ENCODE measurements at regions not wholly inside any gene's neighbourhood (a gene's known extent, or its start where the extent isn't known, plus 50 kb on each side); places are given as distances from the start of the nearest gene placed in this dataset.

DNA sequence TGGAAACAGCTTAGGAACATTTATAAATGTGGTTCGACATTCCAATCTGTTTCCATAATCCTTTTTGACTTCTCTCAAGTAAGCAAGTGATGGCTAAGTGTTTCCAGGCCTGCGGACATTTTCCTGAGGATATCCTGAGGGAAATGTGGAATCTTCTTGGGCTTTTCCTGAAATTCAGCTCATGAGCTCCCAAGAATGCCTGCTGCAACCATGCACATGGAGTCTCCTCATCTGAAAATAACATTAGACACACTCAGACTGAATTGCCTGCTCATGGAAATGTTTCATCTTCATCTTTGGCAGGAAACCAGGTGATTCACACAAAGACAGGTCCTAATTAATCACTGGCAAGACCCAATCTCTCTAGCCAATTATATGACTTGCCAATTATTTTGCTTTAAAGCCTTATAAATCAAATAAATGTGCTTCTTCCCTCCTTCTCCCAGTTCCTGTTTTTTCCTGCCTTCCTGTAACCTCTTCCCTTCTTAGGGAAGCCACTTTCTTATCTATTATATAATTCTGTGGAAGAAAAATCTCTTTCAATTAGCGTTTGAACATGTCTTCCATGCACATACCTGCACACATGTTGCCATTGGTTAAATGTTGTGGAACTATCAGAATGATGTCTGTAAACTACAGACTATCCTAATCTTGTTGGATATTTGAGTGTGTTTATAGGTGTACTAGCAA, 104.6 kb upstream of the MXRA5 start:
- H3K4me3 ChIP-seq = no peak overlapping the region
- no peaks in the 10 kb centered on the region for H3K36me3 ChIP-seq
- no peaks in the 10 kb centered on the region for H3K27me3 ChIP-seq
- intact Hi-C loops (cut with DNase I; ENCODE audit: low total_unique reads) = no loop called here
- no peaks in the 10 kb centered on the region for H3K4me1 ChIP-seq
- no peaks in the 10 kb centered on the region for H3K9me3 ChIP-seq
- no peak for DNase-seq
- TF ChIP-seq POLR2A (IDR thresholded peaks at IDR 0.05) = no peak
- TF ChIP-seq, protein P1, sequence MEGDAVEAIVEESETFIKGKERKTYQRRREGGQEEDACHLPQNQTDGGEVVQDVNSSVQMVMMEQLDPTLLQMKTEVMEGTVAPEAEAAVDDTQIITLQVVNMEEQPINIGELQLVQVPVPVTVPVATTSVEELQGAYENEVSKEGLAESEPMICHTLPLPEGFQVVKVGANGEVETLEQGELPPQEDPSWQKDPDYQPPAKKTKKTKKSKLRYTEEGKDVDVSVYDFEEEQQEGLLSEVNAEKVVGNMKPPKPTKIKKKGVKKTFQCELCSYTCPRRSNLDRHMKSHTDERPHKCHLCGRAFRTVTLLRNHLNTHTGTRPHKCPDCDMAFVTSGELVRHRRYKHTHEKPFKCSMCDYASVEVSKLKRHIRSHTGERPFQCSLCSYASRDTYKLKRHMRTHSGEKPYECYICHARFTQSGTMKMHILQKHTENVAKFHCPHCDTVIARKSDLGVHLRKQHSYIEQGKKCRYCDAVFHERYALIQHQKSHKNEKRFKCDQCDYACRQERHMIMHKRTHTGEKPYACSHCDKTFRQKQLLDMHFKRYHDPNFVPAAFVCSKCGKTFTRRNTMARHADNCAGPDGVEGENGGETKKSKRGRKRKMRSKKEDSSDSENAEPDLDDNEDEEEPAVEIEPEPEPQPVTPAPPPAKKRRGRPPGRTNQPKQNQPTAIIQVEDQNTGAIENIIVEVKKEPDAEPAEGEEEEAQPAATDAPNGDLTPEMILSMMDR (IDR thresholded peaks at IDR 0.05) = no peak
- H3K27ac ChIP-seq = no peak overlapping the region

DNA sequence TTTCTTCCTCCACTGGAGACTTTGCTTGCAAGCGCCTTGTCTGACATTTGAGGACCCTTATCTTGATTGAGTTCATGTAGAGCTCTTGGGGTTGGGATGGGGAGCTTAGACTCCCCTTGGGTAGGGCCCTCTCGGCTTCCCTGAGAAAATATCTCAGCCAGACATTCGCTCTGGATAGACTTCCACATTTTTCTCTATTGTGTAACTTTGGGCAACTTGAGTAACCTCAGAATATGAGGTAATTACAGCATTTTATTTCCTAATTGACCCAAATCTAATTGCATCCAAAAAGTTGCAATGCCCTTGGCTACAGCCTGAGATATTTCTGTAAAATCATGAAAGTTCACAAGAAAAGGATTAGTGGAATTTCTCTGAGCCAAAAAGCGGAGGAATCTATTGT, 102.8 kb upstream of the MXRA5 start:
- intact Hi-C loops (cut with DNase I; ENCODE audit: low total_unique reads) = no loop called here
- Histone ChIP-seq H3K9me3 (no peaks in the 10 kb centered on the region), H3K27me3 (no peaks in the 10 kb centered on the region), H3K36me3 (no peaks in the 10 kb centered on the region), H3K4me3 (no peak overlapping the region), H3K4me1 (no peaks in the 10 kb centered on the region), H3K27ac (no peak overlapping the region)
- no peak for DNase-seq
- TF ChIP-seq, protein P1 (IDR thresholded peaks at IDR 0.05) = no peak
- no peak for TF ChIP-seq POLR2A (IDR thresholded peaks at IDR 0.05)

DNA sequence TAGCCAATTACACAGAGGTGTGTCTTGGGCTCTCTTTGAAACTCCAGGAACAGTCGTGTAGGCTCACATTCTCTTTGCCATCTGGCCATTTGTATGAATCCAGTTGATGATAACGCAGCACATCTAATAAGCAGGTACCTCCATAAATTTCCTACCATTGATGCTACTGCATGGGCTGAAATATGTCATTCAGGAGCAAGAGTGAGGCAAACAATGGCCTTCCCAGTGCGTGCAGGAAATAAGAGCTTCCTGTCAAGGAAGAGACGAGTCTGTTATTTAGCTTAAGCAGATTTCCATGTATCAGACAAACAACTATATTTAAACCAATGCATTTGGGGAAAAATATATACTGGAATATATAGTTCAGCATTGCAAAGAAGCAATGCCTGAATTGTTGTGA, 102.1 kb upstream of the MXRA5 start:
- no peak overlapping the region for H3K4me3 ChIP-seq
- H3K36me3 ChIP-seq = no peaks in the 10 kb centered on the region
- intact Hi-C loops (cut with DNase I; ENCODE audit: low total_unique reads) = no loop called here
- H3K27me3 ChIP-seq = no peaks in the 10 kb centered on the region
- no peak for DNase-seq
- H3K4me1 ChIP-seq = no peaks in the 10 kb centered on the region
- H3K9me3 ChIP-seq = no peaks in the 10 kb centered on the region
- H3K27ac ChIP-seq = no peak overlapping the region
- TF ChIP-seq, protein P1 (IDR thresholded peaks at IDR 0.05) = no peak
- TF ChIP-seq POLR2A (IDR thresholded peaks at IDR 0.05) = no peak

DNA sequence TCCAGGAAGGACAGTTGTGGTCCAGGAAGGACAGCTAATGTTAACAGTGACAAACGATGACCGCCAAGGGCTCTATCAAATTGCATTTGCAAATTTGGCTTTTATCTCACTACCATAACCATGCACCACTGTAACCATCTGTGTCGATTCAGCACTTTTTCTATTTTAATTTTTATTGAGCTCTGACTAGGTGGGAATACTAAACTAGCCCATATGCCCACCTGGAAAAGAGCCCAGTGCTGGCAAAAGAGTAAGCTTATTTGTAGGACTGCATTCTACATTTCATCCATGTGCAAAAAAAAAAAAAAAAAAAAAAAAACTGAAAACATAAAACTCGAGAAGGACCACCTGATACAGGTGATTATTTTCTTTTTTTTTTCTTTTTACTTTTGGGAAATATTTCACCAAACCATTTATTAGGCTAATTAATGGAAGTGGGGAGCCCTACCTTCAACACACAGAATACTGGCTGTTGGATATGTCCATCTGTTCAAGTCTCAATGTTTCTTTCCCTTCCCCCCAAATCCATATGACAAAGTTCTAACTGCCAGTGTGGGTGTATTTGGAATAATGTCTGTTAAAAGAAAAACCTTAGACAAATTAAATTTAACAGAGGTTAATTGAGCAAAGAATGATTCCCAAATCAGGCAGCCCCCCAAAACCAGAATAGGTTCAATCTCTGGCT, 99.5 kb upstream of the MXRA5 start:
- no peak overlapping the region for H3K27ac ChIP-seq
- TF ChIP-seq POLR2A (IDR thresholded peaks at IDR 0.05) = no peak
- TF ChIP-seq, protein P1 (IDR thresholded peaks at IDR 0.05) = no peak
- intact Hi-C loops (cut with DNase I; ENCODE audit: low total_unique reads) = no loop called here
- no peaks in the 10 kb centered on the region for H3K4me1 ChIP-seq
- H3K9me3 ChIP-seq = no peaks in the 10 kb centered on the region
- H3K36me3 ChIP-seq = no peaks in the 10 kb centered on the region
- no peak for DNase-seq
- H3K4me3 ChIP-seq = no peak overlapping the region
- H3K27me3 ChIP-seq = no peaks in the 10 kb centered on the region

DNA sequence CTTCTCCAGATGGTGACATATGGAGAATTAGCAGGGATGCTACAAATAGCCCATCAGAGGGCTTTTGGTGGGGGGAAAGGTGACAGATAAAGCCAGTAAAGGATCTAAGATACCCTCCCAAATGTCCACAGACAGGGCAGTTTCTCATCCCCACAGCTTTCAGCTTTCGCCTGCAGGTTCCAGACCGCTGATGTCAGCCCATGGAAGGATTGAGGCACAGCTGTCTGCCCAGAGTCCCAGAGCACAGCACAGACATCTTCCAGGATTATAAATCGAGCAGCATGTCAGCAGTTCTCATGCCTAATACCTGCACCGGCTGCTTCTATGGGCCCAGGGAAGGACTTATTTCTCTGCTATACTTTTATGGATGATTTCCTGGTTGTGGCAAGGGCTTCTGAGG, 96.7 kb upstream of the MXRA5 start:
- Histone ChIP-seq H3K4me1 (no peaks in the 10 kb centered on the region), H3K27ac (no peak overlapping the region), H3K27me3 (no peaks in the 10 kb centered on the region), H3K9me3 (no peaks in the 10 kb centered on the region), H3K36me3 (no peaks in the 10 kb centered on the region), H3K4me3 (no peak overlapping the region)
- no peak for DNase-seq
- no peak for TF ChIP-seq POLR2A (IDR thresholded peaks at IDR 0.05)
- intact Hi-C loops (cut with DNase I; ENCODE audit: low total_unique reads) = no loop called here
